ENCODE measurements at regions not wholly inside any gene's neighbourhood (a gene's known extent, or its start where the extent isn't known, plus 50 kb on each side); places are given as distances from the start of the nearest gene placed in this dataset.

- Histone ChIP-seq H3K27ac (ENCODE audit: poor library complexity, severe bottlenecking) (no peak overlapping the region), H3K9me3 (ENCODE audit: severe bottlenecking) (no peaks in the 10 kb centered on the region), H3K4me1 (ENCODE audit: insufficient read depth, poor library complexity, severe bottlenecking) (no peaks in the 10 kb centered on the region), H3K27me3 (ENCODE audit: insufficient read depth, poor library complexity, severe bottlenecking) (no peaks in the 10 kb centered on the region), H3K36me3 (ENCODE audit: low read depth) (no peaks in the 10 kb centered on the region), H3K4me3 (ENCODE audit: severe bottlenecking) (no peak overlapping the region)
- DNase-seq (ENCODE audit: low spot score) (no peak), ATAC-seq (ENCODE audit: low read depth) (no peak)
- TF ChIP-seq CTCF (IDR thresholded peaks at IDR 0.05; ENCODE audit: poor library complexity, severe bottlenecking), result no peak
These were observed 88.9 kb upstream of the MED13L start for GRCh38 chr12:116366456-116366776.

- H3K4me3 ChIP-seq (ENCODE audit: severe bottlenecking), result no peak overlapping the region
- no peak overlapping the region for H3K27ac ChIP-seq (ENCODE audit: poor library complexity, severe bottlenecking)
These were observed 89.3 kb upstream of the MED13L start for GRCh38 chr12:116366824-116367223.

GRCh38 chr12:116368196-116369194 is 91.0 kb upstream of the MED13L start:
- ATAC-seq (ENCODE audit: low read depth), result no peak
- no peaks in the 10 kb centered on the region for H3K9me3 ChIP-seq (ENCODE audit: severe bottlenecking)
- no peaks in the 10 kb centered on the region for H3K27me3 ChIP-seq (ENCODE audit: insufficient read depth, poor library complexity, severe bottlenecking)
- no peak overlapping the region for H3K27ac ChIP-seq (ENCODE audit: poor library complexity, severe bottlenecking)
- TF ChIP-seq CTCF (IDR thresholded peaks at IDR 0.05; ENCODE audit: poor library complexity, severe bottlenecking), result no peak
- DNase-seq (ENCODE audit: low spot score), result no peak
- no peaks in the 10 kb centered on the region for H3K36me3 ChIP-seq (ENCODE audit: low read depth)
- H3K4me1 ChIP-seq (ENCODE audit: insufficient read depth, poor library complexity, severe bottlenecking), result no peaks in the 10 kb centered on the region
- H3K4me3 ChIP-seq (ENCODE audit: severe bottlenecking), result no peak overlapping the region

More at GRCh38 chr12:116366824-116367223, 89.3 kb upstream of the MED13L start:
- DNase-seq (ENCODE audit: low spot score), result no peak
- Histone ChIP-seq H3K4me1 (ENCODE audit: insufficient read depth, poor library complexity, severe bottlenecking) (no peaks in the 10 kb centered on the region), H3K27me3 (ENCODE audit: insufficient read depth, poor library complexity, severe bottlenecking) (no peaks in the 10 kb centered on the region), H3K36me3 (ENCODE audit: low read depth) (no peaks in the 10 kb centered on the region), H3K9me3 (ENCODE audit: severe bottlenecking) (no peaks in the 10 kb centered on the region)
- TF ChIP-seq CTCF (IDR thresholded peaks at IDR 0.05; ENCODE audit: poor library complexity, severe bottlenecking), result no peak
- ATAC-seq (ENCODE audit: low read depth), result no peak

GRCh38 chr12:116370004-116370404 is 92.5 kb upstream of the MED13L start:
- Histone ChIP-seq H3K27ac (ENCODE audit: poor library complexity, severe bottlenecking) (no peak overlapping the region), H3K4me3 (ENCODE audit: severe bottlenecking) (no peak overlapping the region), H3K27me3 (ENCODE audit: insufficient read depth, poor library complexity, severe bottlenecking) (no peaks in the 10 kb centered on the region), H3K4me1 (ENCODE audit: insufficient read depth, poor library complexity, severe bottlenecking) (no peaks in the 10 kb centered on the region), H3K9me3 (ENCODE audit: severe bottlenecking) (no peaks in the 10 kb centered on the region), H3K36me3 (ENCODE audit: low read depth) (no peaks in the 10 kb centered on the region)
- peak; percentile 40; the same call in 1 of the 3 replicates for ATAC-seq (ENCODE audit: low read depth)
- no peak for DNase-seq (ENCODE audit: low spot score)
- TF ChIP-seq CTCF (IDR thresholded peaks at IDR 0.05; ENCODE audit: poor library complexity, severe bottlenecking), result no peak

All from RWPE2 (cell line).